Upper lobe of left lung (tissue), 4 donors: ENCODE measurements at regions not wholly inside any gene's neighbourhood (a gene's known extent, or its start where the extent isn't known, plus 50 kb on each side); places are given as distances from the start of the nearest gene placed in this dataset.

Experiments
- CTCF ChIP-seq, 6 experiments: fragments of 450-650 bp in 4 of 6; fragments of 200-600 bp in 2 of 6; sonication (generic) in 2 of 6; IDR thresholded peaks; one replicate each; pipeline ENCODE4 v1.5.1; 2016 to 2019; ENCODE audit warnings: antibody characterized with exemption in 6 of 6
- POLR2A ChIP-seq, 4 donors: fragments of 450-650 bp; IDR thresholded peaks; one replicate each; pipeline ENCODE4 v1.5.1; 2016 to 2017; ENCODE audit warnings: antibody characterized with exemption in 4 of 4, mild to moderate bottlenecking in 2 of 4
- POLR2AphosphoS5 ChIP-seq, 2 donors: sonication (generic); formaldehyde crosslinking; IDR thresholded peaks; one replicate each; pipeline ENCODE4 v1.5.1; 2017; ENCODE audit warnings: antibody characterized with exemption in 2 of 2

GRCh38 chrX:39974270-39974669 lies 123.5 kb downstream of the BCOR start:
- TF ChIP-seq CTCF (IDR thresholded peaks at IDR 0.05) (no peak), POLR2A (IDR thresholded peaks at IDR 0.05) (no peak), POLR2AphosphoS5 (IDR thresholded peaks at IDR 0.05) (no peak)
